ENCODE measurements at regions not wholly inside any gene's neighbourhood (a gene's known extent, or its start where the extent isn't known, plus 50 kb on each side); places are given as distances from the start of the nearest gene placed in this dataset.

- TF ChIP-seq SIN3A (IDR thresholded peaks at IDR 0.05; ENCODE audit: borderline replicate concordance, insufficient read depth, low read depth, low read length) (no peak), REST (IDR thresholded peaks at IDR 0.05; ENCODE audit: insufficient read depth in 1 of 2, low read depth in 2 of 2, low read length in 1 of 2) (no peak), TCF7L2 (IDR thresholded peaks at IDR 0.05; ENCODE audit: low read depth, low read length) (no peak), POLR2AphosphoS5 (IDR thresholded peaks at IDR 0.05; ENCODE audit: low read depth, low read length) (no peak)
- TF ChIP-seq, protein P1, sequence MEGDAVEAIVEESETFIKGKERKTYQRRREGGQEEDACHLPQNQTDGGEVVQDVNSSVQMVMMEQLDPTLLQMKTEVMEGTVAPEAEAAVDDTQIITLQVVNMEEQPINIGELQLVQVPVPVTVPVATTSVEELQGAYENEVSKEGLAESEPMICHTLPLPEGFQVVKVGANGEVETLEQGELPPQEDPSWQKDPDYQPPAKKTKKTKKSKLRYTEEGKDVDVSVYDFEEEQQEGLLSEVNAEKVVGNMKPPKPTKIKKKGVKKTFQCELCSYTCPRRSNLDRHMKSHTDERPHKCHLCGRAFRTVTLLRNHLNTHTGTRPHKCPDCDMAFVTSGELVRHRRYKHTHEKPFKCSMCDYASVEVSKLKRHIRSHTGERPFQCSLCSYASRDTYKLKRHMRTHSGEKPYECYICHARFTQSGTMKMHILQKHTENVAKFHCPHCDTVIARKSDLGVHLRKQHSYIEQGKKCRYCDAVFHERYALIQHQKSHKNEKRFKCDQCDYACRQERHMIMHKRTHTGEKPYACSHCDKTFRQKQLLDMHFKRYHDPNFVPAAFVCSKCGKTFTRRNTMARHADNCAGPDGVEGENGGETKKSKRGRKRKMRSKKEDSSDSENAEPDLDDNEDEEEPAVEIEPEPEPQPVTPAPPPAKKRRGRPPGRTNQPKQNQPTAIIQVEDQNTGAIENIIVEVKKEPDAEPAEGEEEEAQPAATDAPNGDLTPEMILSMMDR (IDR thresholded peaks at IDR 0.05), result no peak
- intact Hi-C loops (cut with micrococcal nuclease; ENCODE audit: unreplicated experiment) (no loop called here), in situ Hi-C loops (cut with HindIII; ENCODE audit: low pct_unique_long_range_greater_than_20kb, low sequenced_read_pairs) (no loop called here)
- Histone ChIP-seq H3K27me3 (ENCODE audit: control insufficient read depth, insufficient read depth, low read length) (no peaks in the 10 kb centered on the region), H3K9me3 (ENCODE audit: control insufficient read depth, insufficient read depth, low read depth, low read length) (no peaks in the 10 kb centered on the region), H3K36me3 (ENCODE audit: control insufficient read depth, insufficient read depth, low read length) (no peaks in the 10 kb centered on the region), H3K27ac (ENCODE audit: low read length) (no peak overlapping the region), H3K4me3 (ENCODE audit: low read depth in 2 of 2, low read length in 2 of 2) (no peak overlapping the region), H3K4me1 (ENCODE audit: control insufficient read depth, insufficient read depth, low read length) (no peaks in the 10 kb centered on the region)
- DNase-seq (ENCODE audit: low read depth, low spot score) (no peak), ATAC-seq (no peak)
- POLR2A ChIA-PET, result no interaction called here
- no TSS peak for BruUV-seq (replicated peaks)
- CTCF ChIA-PET, result no interaction called here
Observed at GRCh38 chr1:101728029-101728428, 268.7 kb downstream of the OLFM3 start.

GRCh38 chr1:101730559-101730958 lies 266.2 kb downstream of the OLFM3 start:
- no peaks in the 10 kb centered on the region for H3K36me3 ChIP-seq (ENCODE audit: control insufficient read depth, insufficient read depth, low read length)
- H3K27ac ChIP-seq (ENCODE audit: low read length), result no peak overlapping the region
- no peak for TF ChIP-seq TCF7L2 (IDR thresholded peaks at IDR 0.05; ENCODE audit: low read depth, low read length)
- TF ChIP-seq, protein P1 (IDR thresholded peaks at IDR 0.05), result no peak
- TF ChIP-seq SIN3A (IDR thresholded peaks at IDR 0.05; ENCODE audit: borderline replicate concordance, insufficient read depth, low read depth, low read length), result no peak
- no peak for TF ChIP-seq POLR2AphosphoS5 (IDR thresholded peaks at IDR 0.05; ENCODE audit: low read depth, low read length)
- no peak for TF ChIP-seq REST (IDR thresholded peaks at IDR 0.05; ENCODE audit: insufficient read depth in 1 of 2, low read depth in 2 of 2, low read length in 1 of 2)
- H3K27me3 ChIP-seq (ENCODE audit: control insufficient read depth, insufficient read depth, low read length), result no peaks in the 10 kb centered on the region
- no TSS peak for BruUV-seq (replicated peaks)
- POLR2A ChIA-PET, result no interaction called here
- CTCF ChIA-PET, result no interaction called here
- no peak for ATAC-seq
- intact Hi-C loops (cut with micrococcal nuclease; ENCODE audit: unreplicated experiment) (no loop called here), in situ Hi-C loops (cut with HindIII; ENCODE audit: low pct_unique_long_range_greater_than_20kb, low sequenced_read_pairs) (no loop called here)
- H3K9me3 ChIP-seq (ENCODE audit: control insufficient read depth, insufficient read depth, low read depth, low read length), result no peaks in the 10 kb centered on the region
- no peak overlapping the region for H3K4me3 ChIP-seq (ENCODE audit: low read depth in 2 of 2, low read length in 2 of 2)
- H3K4me1 ChIP-seq (ENCODE audit: control insufficient read depth, insufficient read depth, low read length), result no peaks in the 10 kb centered on the region
- no peak for DNase-seq (ENCODE audit: low read depth, low spot score)

All from Panc1 (cell line).